HFF-Myc (cell line): ENCODE measurements at regions not wholly inside any gene's neighbourhood (a gene's known extent, or its start where the extent isn't known, plus 50 kb on each side); places are given as distances from the start of the nearest gene placed in this dataset.
"Not testable (repeated sequence)": the region's sequence is repeated elsewhere in the genome, so short reads cannot be mapped to it uniquely, and the experiment has no call there.

ENCODE experiments used
- DNase-seq: peaks from one replicate; pipeline ENCODE4 v3.0.0-alpha.2; 2011; ENCODE audit warnings: low read depth; ENCODE audit errors: extremely low read depth
- H3K4me3 ChIP-seq: replicated peaks from 2 replicates; pipeline ENCODE4 v1.5.1; 2011; ENCODE audit warnings: low read depth, mild to moderate bottlenecking, control low read depth, low read length
- CTCF ChIP-seq: IDR thresholded peaks from 2 replicates; pipeline ENCODE4 v1.5.1; 2012; ENCODE audit warnings: mild to moderate bottlenecking, low read depth, low read length, control low read depth; ENCODE audit errors: missing control alignments

GRCh38 chr10:43921478-43921877 is 272.8 kb upstream of the ZNF32 start:
- H3K4me3 ChIP-seq = no peak overlapping the region
- no peak for DNase-seq
- no peak for TF ChIP-seq CTCF

GRCh38 chr10:43920236-43920758 is 271.6 kb upstream of the ZNF32 start:
- not testable (repeated sequence) for H3K4me3 ChIP-seq, DNase-seq

GRCh38 chr10:43913676-43914235 is 265.1 kb upstream of the ZNF32 start:
- TF ChIP-seq CTCF = no peak
- no peak for DNase-seq
- H3K4me3 ChIP-seq = no peak overlapping the region

- no peak overlapping the region for H3K4me3 ChIP-seq
- DNase-seq = no peak
- TF ChIP-seq CTCF = no peak
Measured at GRCh38 chr10:43912469-43912868, 263.8 kb upstream of the ZNF32 start.

- no peak for TF ChIP-seq CTCF
- no peak for DNase-seq
- no peak overlapping the region for H3K4me3 ChIP-seq
Measured at GRCh38 chr10:43906490-43906889, 257.8 kb upstream of the ZNF32 start.

GRCh38 chr10:43905512-43906236 is 257.0 kb upstream of the ZNF32 start:
- H3K4me3 ChIP-seq = no peak overlapping the region
- no peak for DNase-seq
- TF ChIP-seq CTCF = no peak

- TF ChIP-seq CTCF = no peak
- no peak overlapping the region for H3K4me3 ChIP-seq
- no peak for DNase-seq
Measured at GRCh38 chr10:43904844-43905243, 256.2 kb upstream of the ZNF32 start.
